K562 (cell line): ENCODE measurements at regions not wholly inside any gene's neighbourhood (a gene's known extent, or its start where the extent isn't known, plus 50 kb on each side); places are given as distances from the start of the nearest gene placed in this dataset.

Source experiments
- ATAC-seq: fragments of 200-7000 bp; cut with Tn5 transposase; 3 replicates; pipeline ENCODE4 v1.9.1; 2020; ENCODE audit warnings: moderate library complexity
- BruUV-seq: library from RNA; stranded (reverse); fragments of 400-500 nt; replicated peaks from 2 replicates; lab custom pipeline; 2021; lab: Mats Ljungman, UMichigan
- CTCF ChIA-PET: fragments of 300-600 bp; formaldehyde crosslinking; extraction: SDS; loops from one replicate; lab custom pipeline; 2021; ENCODE audit warnings: low intra/inter-chr PET ratio; lab: Yijun Ruan, JAX
- POLR2A ChIA-PET: fragments of 300-600, 350-650 bp; sonication (Branson Sonifier 250); formaldehyde crosslinking; extraction: SDS; loops from one replicate; lab custom pipeline; 2021; ENCODE audit warnings: antibody characterized with exemption, inconsistent platforms; lab: Yijun Ruan, JAX
- DNase-seq, 4 experiments: peaks; one replicate each; pipeline versions ENCODE4 v3.0.0 to v3.0.0-alpha.2; 2011 to 2018; ENCODE audit warnings: low spot score in 3 of 4, mixed read lengths in 3 of 4; ENCODE audit errors: extremely low read depth in 1 of 4
- FAIRE-seq: peaks from 2 replicates; lab custom pipeline; 2011; peaks lifted over from hg19 to GRCh38; lab: Jason Lieb, UNC
- H2AFZ ChIP-seq: 2 replicates; pipeline ENCODE4 v1.6.0; 2011; ENCODE audit warnings: low read depth, low read length, control low read depth, inconsistent platforms
- H3K27ac ChIP-seq: fragments of 200-600 bp; 3 replicates; pipeline ENCODE4 v1.8.0; 2011; ENCODE audit warnings: low read depth, mild to moderate bottlenecking, control low read depth, inconsistent platforms, low read length, moderate library complexity, mixed read lengths; ENCODE audit errors: extremely low read depth
- H3K27me3 ChIP-seq, 2 experiments: fragments of 300-600 bp in 1 of 2; 2 replicates in 1 of 2; 3 replicates in 1 of 2; pipeline versions ENCODE4 v1.6.0 to v1.8.0; 2011; ENCODE audit warnings: inconsistent platforms in 2 of 2, low read length in 2 of 2, mild to moderate bottlenecking in 1 of 2, mixed read lengths in 1 of 2, moderate library complexity in 1 of 2; ENCODE audit not compliant: control insufficient read depth in 2 of 2, insufficient read depth in 2 of 2
- H3K36me3 ChIP-seq: fragments of 300-600 bp; 3 replicates; pipeline ENCODE4 v1.8.0; 2011; ENCODE audit warnings: mild to moderate bottlenecking, low read length, inconsistent platforms; ENCODE audit not compliant: control insufficient read depth, insufficient read depth
- H3K4me1 ChIP-seq, 2 experiments: fragments of 200-600 bp in 1 of 2; replicated peaks in 1 of 2; 2 replicates in 1 of 2; 3 replicates in 1 of 2; pipeline versions ENCODE4 v1.5.1 to v1.8.0; 2011; ENCODE audit warnings: inconsistent platforms in 2 of 2, low read length in 2 of 2, mild to moderate bottlenecking in 1 of 2, mixed read lengths in 1 of 2, moderate library complexity in 1 of 2; ENCODE audit not compliant: control insufficient read depth in 2 of 2, insufficient read depth in 2 of 2
- H3K4me2 ChIP-seq: 2 replicates; pipeline ENCODE4 v1.6.1; 2011; ENCODE audit warnings: low read length, control low read depth, inconsistent platforms, mixed read lengths; ENCODE audit not compliant: insufficient read depth
- H3K4me3 ChIP-seq: fragments of 200-600 bp; sonication (generic), shearing (Covaris generic); 2 replicates; pipeline ENCODE4 v1.5.1; 2016; ENCODE audit warnings: control low read depth, inconsistent platforms
- H3K79me2 ChIP-seq: fragments of 200-600 bp; 3 replicates; pipeline ENCODE4 v1.8.0; 2011; ENCODE audit warnings: low read length, inconsistent platforms; ENCODE audit not compliant: control insufficient read depth, insufficient read depth
- H3K9ac ChIP-seq, 2 experiments: 2 replicates each; pipeline versions ENCODE4 v1.6.0 to v1.6.1; 2011; ENCODE audit warnings: low read depth in 2 of 2, low read length in 2 of 2, control low read depth in 1 of 2, inconsistent platforms in 1 of 2, mild to moderate bottlenecking in 1 of 2, mixed read lengths in 1 of 2; ENCODE audit not compliant: insufficient read depth in 1 of 2
- H3K9me1 ChIP-seq: one replicate; pipeline ENCODE4 v1.6.0; 2011; ENCODE audit warnings: inconsistent platforms, mild to moderate bottlenecking, low read length, moderate library complexity; ENCODE audit not compliant: control insufficient read depth, insufficient read depth
- H3K9me3 ChIP-seq: replicated peaks from 2 replicates; pipeline ENCODE4 v1.5.1; 2011; ENCODE audit warnings: low read depth, low read length, inconsistent platforms; ENCODE audit not compliant: control insufficient read depth, insufficient read depth
- H4K20me1 ChIP-seq: replicated peaks from 2 replicates; pipeline ENCODE4 v1.6.1; 2011; ENCODE audit warnings: low read length, inconsistent platforms, mixed read lengths; ENCODE audit not compliant: control insufficient read depth, insufficient read depth
- BRD4 ChIP-seq: fragments of 200-600 bp; sonication (generic); IDR thresholded peaks from 2 replicates; pipeline ENCODE4 v1.6.1; 2017; ENCODE audit warnings: inconsistent platforms
- CBX8 ChIP-seq: fragments of 200-600 bp; sonication (generic); IDR thresholded peaks from 2 replicates; pipeline ENCODE4 v1.6.1; 2012; ENCODE audit warnings: borderline replicate concordance, mixed run types, low read depth, mild to moderate bottlenecking, moderate library complexity, mixed read lengths, low read length, control low read depth, inconsistent platforms; ENCODE audit not compliant: poor library complexity, severe bottlenecking; ENCODE audit errors: extremely low read depth
- HSF4 ChIP-seq: fragments of 250-450 bp; sonication (Bioruptor Pico); IDR thresholded peaks from 2 replicates; pipeline ENCODE4 v2.1.2; 2022; ENCODE audit warnings: mild to moderate bottlenecking, moderate library complexity, borderline replicate concordance
- MAZ ChIP-seq, 2 experiments: fragments of 450-650 bp in 1 of 2; sonication (generic) in 1 of 2; formaldehyde crosslinking; IDR thresholded peaks in 1 of 2; conservative IDR thresholded peaks in 1 of 2; 2 replicates each; pipeline versions ENCODE4 v1.4.0 to v1.5.0; 2020; ENCODE audit warnings: mild to moderate bottlenecking in 1 of 2, missing genetic modification reagents in 1 of 2
- PML ChIP-seq: IDR thresholded peaks from 2 replicates; pipeline ENCODE4 v1.6.1; 2012; ENCODE audit warnings: low read length, inconsistent platforms
- PRPF4 ChIP-seq: fragments of 200-400 bp; formaldehyde crosslinking; IDR thresholded peaks from one replicate; pipeline ENCODE4 v1.6.1; 2017; ENCODE audit warnings: low read length, low read depth, mild to moderate bottlenecking; ENCODE audit not compliant: insufficient read depth, poor library complexity, severe bottlenecking
- PTRF ChIP-seq: fragments of 450-650 bp; IDR thresholded peaks from 2 replicates; pipeline ENCODE4 v1.6.1; 2016; ENCODE audit warnings: mild to moderate bottlenecking, missing genetic modification characterization, missing compliant biosample characterization
- SIN3A ChIP-seq, 2 experiments: fragments of 150-350 bp in 1 of 2; IDR thresholded peaks; 2 replicates each; pipeline ENCODE4 v1.6.1; 2011 to 2016; ENCODE audit warnings: borderline replicate concordance in 2 of 2, low read depth in 2 of 2, low read length in 2 of 2, mild to moderate bottlenecking in 2 of 2, moderate library complexity in 2 of 2; ENCODE audit not compliant: control insufficient read depth in 1 of 2
- TFAM ChIP-seq: fragments of 250-450 bp; sonication (Bioruptor Pico); conservative IDR thresholded peaks from 2 replicates; pipeline ENCODE4 v1.5.0; 2021; ENCODE audit warnings: mild to moderate bottlenecking, moderate library complexity
- U2AF2 ChIP-seq: fragments of 200-400 bp; formaldehyde crosslinking; optimal IDR thresholded peaks from 2 replicates; pipeline ENCODE3; 2017; ENCODE audit warnings: low read depth, mild to moderate bottlenecking, low read length
- ZBTB43 ChIP-seq: sonication (generic); formaldehyde crosslinking; IDR thresholded peaks from 2 replicates; pipeline ENCODE4 v1.8.0; 2023; ENCODE audit warnings: mild to moderate bottlenecking, missing genetic modification reagents
- ZNF586 ChIP-seq: fragments of 450-650 bp; formaldehyde crosslinking; conservative IDR thresholded peaks from 2 replicates; pipeline ENCODE4 v1.4.0; 2020; ENCODE audit warnings: mild to moderate bottlenecking, moderate library complexity
- ZNF717 ChIP-seq: fragments of 250-450 bp; sonication (Bioruptor Pico); IDR thresholded peaks from 2 replicates; pipeline ENCODE4 v1.5.0; 2021
- whole genome bisulfite sequencing: fragments of 100-300 bp; shearing (Covaris generic); methylation state at CpG from one replicate; pipeline ENCODE4 v1.1.6; 2016; ENCODE audit warnings: low coverage, mixed read lengths; ENCODE audit not compliant: insufficient coverage; ENCODE audit errors: missing lambda C conversion rate; 5-methylcytosine and 5-hydroxymethylcytosine counted together
- in situ Hi-C: fragments of 300-500 bp; cut with MboI; formaldehyde crosslinking; loops from 4 replicates; pipeline ENCODE4 v1.15.0; 2018; ENCODE audit warnings: inconsistent platforms, mixed read lengths
- intact Hi-C: fragments of 100-400 bp; cut with micrococcal nuclease; formaldehyde crosslinking; loops from 2 replicates; pipeline ENCODE4 v1.14.2; 2022
- TF ChIP-seq, protein P1 (sequence below), 2 experiments: fragments of 450-650 bp; IDR thresholded peaks; 2 replicates each; pipeline ENCODE4 v1.6.1; 2016; ENCODE audit warnings: mild to moderate bottlenecking in 2 of 2, borderline replicate concordance in 1 of 2, low read depth in 1 of 2, moderate library complexity in 1 of 2

DNA sequence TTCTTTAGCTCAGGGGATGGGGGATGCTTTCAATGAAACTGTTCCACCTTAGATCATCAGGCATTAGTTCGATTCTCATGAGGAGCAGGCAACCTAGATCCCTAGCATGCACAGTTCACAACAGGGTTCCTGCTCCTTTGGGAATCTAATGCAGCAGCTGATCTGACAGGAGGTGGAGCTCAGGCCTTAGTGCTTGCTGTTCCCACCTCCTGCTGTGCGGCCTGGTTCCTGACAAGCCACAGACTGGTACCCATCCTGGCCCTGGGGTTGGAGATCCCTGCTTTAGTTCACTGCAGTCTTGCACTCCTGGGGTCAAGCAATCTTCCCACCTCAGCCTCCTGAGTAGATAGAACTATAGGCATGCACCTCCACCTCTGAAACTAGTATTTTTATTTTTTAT, 1369.8 kb upstream of the NUDT12 start:
- H3K9me1 ChIP-seq = no peaks in the 10 kb centered on the region
- H3K4me2 ChIP-seq = no peak overlapping the region
- POLR2A ChIA-PET = no interaction called here
- CTCF ChIA-PET = no interaction called here
- intact Hi-C loops = no loop called here
- BruUV-seq = no TSS peak
- no peaks in the 10 kb centered on the region for H3K36me3 ChIP-seq
- no peak overlapping the region for H3K27ac ChIP-seq
- no peaks in the 10 kb centered on the region for H4K20me1 ChIP-seq
- no peak overlapping the region for H3K4me3 ChIP-seq
- no peaks in the 10 kb centered on the region for H3K27me3 ChIP-seq
- no peaks in the 10 kb centered on the region for H3K4me1 ChIP-seq
- no peak overlapping the region for H3K9ac ChIP-seq
- H3K79me2 ChIP-seq = no peaks in the 10 kb centered on the region
- in situ Hi-C loops = no loop called here
- ATAC-seq (no peak), DNase-seq (no peak), FAIRE-seq (no peak)
- no peak overlapping the region for H2AFZ ChIP-seq
- WGBS = 22% methylated on average over 2 of the region's 2 CpGs
- no peaks in the 10 kb centered on the region for H3K9me3 ChIP-seq
- TF ChIP-seq U2AF2 (no peak), SIN3A (IDR thresholded peaks at IDR 0.05; ENCODE audit: borderline replicate concordance in 2 of 2, control insufficient read depth in 1 of 2, low read depth in 2 of 2, low read length in 2 of 2) (no peak), TFAM (CRISPR knock-in tag) (no peak), MAZ (CRISPR knock-in tag; conservative IDR thresholded peaks at IDR 0.05 in 1 of 2, IDR thresholded peaks at IDR 0.05 in 1 of 2) (no peak), PML (no peak), HSF4 (CRISPR knock-in tag) (no peak), ZNF586 (no peak), PTRF (tag) (no peak), PRPF4 (no peak), ZBTB43 (CRISPR knock-in tag) (no peak), ZNF717 (CRISPR knock-in tag) (no peak), BRD4 (no peak), CBX8 (no peak)
- TF ChIP-seq, protein P1, sequence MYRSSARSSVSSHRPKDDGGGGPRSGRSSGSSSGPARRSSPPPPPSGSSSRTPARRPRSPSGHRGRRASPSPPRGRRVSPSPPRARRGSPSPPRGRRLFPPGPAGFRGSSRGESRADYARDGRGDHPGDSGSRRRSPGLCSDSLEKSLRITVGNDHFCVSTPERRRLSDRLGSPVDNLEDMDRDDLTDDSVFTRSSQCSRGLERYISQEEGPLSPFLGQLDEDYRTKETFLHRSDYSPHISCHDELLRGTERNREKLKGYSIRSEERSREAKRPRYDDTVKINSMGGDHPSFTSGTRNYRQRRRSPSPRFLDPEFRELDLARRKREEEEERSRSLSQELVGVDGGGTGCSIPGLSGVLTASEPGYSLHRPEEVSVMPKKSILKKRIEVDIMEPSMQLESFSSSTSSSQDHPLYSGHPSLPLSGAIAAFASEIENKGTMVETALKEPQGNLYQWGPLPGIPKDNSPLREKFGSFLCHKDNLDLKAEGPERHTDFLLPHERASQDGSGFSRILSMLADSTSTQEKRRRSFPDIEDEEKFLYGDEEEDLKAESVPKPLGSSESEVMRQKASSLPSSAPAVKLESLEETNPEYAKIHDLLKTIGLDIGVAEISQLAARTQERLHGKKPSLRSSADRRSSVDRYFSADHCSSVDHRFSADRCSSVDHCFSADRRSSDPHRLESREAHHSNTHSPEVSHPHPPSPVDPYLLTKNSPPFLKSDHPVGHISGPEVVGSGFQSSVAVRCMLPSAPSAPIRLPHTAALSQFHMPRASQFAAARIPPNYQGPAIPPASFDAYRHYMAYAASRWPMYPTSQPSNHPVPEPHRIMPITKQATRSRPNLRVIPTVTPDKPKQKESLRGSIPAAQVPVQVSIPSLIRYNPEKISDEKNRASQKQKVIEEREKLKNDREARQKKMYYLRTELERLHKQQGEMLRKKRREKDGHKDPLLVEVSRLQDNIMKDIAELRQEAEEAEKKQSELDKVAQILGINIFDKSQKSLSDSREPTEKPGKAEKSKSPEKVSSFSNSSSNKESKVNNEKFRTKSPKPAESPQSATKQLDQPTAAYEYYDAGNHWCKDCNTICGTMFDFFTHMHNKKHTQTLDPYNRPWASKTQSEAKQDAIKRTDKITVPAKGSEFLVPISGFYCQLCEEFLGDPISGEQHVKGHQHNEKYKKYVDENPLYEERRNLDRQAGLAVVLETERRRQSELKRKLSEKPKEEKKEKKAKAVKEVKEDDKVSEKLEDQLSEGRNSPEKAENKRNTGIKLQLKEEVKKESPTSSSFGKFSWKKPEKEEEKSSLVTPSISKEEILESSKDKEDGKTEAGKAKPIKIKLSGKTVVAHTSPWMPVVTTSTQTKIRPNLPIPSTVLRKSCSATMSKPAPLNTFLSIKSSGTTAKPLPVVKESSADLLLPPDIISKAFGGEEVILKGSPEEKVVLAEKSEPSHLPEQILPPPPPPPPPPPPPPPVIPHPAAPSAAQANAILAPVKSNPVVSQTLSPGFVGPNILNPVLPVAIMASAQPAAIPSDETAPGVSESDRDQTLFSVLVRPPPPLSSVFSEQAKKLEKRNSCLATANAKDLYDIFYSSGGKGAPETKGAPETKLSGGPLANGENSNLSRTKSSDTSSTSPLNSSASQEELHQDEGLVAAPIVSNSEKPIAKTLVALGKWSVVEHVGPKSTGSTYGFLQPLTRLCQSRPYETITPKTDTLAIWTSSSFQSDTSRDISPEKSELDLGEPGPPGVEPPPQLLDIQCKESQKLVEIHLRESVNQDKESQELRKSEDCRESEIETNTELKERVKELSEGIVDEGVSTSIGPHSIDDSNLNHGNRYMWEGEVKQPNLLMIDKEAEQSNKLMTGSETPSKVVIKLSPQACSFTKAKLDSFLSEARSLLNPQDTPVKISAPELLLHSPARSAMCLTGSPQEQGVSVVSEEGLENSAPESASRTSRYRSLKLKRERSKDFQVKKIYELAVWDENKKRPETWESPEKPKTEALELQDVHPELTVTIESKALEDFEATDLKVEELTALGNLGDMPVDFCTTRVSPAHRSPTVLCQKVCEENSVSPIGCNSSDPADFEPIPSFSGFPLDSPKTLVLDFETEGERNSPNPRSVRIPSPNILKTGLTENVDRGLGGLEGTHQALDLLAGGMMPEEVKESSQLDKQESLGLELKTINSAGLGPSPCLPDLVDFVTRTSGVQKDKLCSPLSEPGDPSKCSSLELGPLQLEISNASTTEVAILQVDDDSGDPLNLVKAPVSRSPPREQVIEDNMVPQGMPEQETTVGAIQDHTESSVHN (IDR thresholded peaks at IDR 0.05; ENCODE audit: borderline replicate concordance in 1 of 2, low read depth in 1 of 2) = no peak
